Vagina (tissue), 2 donors: ENCODE measurements at regions not wholly inside any gene's neighbourhood (a gene's known extent, or its start where the extent isn't known, plus 50 kb on each side); places are given as distances from the start of the nearest gene placed in this dataset.

Experiments used
- CTCF ChIP-seq, 3 experiments: fragments of 450-650 bp in 2 of 3; fragments of 200-600 bp in 1 of 3; sonication (generic) in 1 of 3; IDR thresholded peaks; one replicate each; pipeline ENCODE4 v1.5.1; 2017 to 2019; ENCODE audit warnings: antibody characterized with exemption in 3 of 3, mild to moderate bottlenecking in 2 of 3, moderate library complexity in 2 of 3
- POLR2A ChIP-seq, 2 donors: fragments of 450-650 bp; IDR thresholded peaks; one replicate each; pipeline ENCODE4 v1.6.1; 2017; ENCODE audit warnings: antibody characterized with exemption in 2 of 2, mild to moderate bottlenecking in 2 of 2, moderate library complexity in 2 of 2

GRCh38 chr7:25543798-25544197 is 315.5 kb upstream of the NPVF start:
- TF ChIP-seq POLR2A (IDR thresholded peaks at IDR 0.05) (no peak), CTCF (IDR thresholded peaks at IDR 0.05) (no peak)
